ENCODE measurements at regions not wholly inside any gene's neighbourhood (a gene's known extent, or its start where the extent isn't known, plus 50 kb on each side); places are given as distances from the start of the nearest gene placed in this dataset.

DNA sequence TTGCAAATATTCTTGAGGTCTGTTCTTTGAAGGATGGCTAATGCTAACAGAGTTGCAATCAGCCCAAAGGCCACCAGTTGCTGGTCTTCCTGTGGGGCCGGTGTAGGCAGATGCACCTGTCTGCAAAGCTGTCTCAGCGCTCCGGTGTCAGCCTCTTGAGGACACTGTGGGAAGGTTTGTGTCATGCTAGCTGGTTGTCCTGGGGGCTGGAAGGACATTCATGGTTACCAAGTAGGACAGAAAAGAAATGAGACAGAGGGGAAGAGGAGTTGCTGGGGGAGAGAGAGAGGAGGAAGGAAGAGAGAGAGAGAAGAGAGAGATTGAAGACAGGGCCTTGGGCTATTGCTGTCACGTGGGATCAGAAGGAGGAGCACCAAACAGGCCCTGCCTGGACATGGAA lies 639.6 kb upstream of the HS6ST1 start:
- DNase-seq = no peak

DNA sequence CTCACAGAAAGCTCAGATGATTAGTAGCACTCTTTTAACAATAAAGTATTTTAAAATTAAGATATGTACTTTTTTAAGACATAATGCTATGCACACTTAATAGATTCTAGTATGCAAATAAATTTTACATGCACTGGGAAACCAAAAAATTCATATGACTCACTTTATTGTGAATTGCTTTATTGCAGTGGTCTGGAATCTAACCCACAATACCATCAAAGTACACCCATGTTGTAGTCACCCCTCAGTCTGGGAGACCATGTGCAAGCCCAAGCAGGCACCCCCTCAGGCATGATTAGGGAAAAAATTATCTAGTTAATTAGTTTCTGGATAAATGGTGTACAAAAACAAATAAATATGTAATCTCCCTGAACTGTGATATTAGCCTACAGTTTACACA lies 649.0 kb upstream of the HS6ST1 start:
- DNase-seq = no peak

DNA sequence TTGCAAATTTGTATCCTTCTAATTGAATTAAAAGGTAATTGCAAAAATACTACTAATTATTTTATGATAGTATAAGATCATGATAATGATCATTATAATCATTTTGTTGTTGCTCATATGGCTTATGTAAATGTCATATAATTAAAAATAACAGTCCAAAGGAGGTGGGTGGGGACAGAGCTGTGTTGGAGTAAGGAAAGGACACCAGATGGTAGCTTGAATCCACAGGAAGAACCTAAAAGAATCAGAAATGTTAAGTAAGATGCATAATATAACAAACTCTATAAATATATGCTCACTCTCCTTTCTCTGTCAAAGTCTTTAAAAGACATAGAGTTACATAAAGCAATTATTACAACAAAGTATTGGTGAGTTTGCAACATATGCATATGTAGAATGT lies 650.7 kb upstream of the HS6ST1 start:
- no peak for DNase-seq

DNA sequence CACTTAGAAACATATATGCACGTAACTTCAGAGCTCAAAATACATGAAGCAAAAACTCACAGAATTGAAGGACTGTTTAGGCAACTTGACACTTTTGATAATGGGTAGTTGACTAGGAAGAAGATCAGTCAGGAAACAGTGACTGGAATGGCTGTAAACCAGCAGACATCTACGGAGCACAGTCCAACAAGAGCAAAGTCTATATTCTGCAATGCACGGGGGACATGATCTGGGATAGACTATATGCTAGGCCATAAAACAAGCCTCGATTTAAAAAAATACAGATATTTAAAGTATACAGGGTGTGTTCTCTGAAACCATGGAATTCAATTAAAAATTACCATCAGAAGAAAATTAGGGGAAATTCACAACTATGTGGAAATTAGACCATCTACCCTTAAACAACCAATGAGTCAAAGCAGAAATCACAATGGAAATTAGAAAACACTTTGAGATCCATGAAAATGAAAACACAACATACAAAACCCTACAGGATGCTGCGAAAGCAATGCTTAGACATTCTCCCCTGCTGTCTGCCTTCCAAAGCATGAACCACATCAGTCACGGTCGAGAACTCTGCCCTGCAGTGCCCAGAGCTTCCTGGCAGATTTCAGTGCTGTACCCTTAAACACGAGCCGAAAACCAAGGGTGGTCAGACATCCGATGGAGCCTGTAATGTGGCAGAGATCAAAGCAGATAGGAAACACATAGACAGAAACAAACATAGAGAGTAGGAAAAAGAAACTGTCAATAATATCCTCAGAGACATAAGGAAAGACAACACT lies 651.9 kb upstream of the HS6ST1 start:
- DNase-seq = no peak

- DNase-seq = no peak
Observed at GRCh38 chr2:128973566-128973965, 654.9 kb upstream of the HS6ST1 start.

GRCh38 chr2:128978212-128978611 lies 659.5 kb upstream of the HS6ST1 start:
- DNase-seq = no peak

GRCh38 chr2:128979182-128979581 lies 660.5 kb upstream of the HS6ST1 start:
- DNase-seq = no peak

- no peak for DNase-seq
Observed at GRCh38 chr2:128980475-128980874, 661.8 kb upstream of the HS6ST1 start.

DNA sequence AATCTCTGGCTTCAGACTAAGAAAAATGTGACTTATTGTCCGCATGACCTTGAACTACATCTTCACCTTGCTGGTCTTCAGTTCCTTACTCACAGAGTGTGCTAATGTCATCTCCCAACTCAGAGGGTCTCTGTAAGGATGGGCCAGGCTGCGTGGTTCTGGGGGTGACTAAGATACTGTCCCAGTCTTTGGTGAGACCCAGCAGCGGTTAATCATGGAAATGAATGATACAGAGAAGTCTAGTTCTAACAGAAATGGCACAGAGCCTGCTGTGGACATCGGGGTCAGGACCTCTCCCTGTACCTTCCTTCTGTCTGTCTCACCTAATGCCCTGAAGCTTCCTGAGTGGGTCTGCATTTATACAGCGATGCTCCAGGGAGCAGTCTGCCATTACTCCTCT lies 662.7 kb upstream of the HS6ST1 start:
- DNase-seq = no peak

DNA sequence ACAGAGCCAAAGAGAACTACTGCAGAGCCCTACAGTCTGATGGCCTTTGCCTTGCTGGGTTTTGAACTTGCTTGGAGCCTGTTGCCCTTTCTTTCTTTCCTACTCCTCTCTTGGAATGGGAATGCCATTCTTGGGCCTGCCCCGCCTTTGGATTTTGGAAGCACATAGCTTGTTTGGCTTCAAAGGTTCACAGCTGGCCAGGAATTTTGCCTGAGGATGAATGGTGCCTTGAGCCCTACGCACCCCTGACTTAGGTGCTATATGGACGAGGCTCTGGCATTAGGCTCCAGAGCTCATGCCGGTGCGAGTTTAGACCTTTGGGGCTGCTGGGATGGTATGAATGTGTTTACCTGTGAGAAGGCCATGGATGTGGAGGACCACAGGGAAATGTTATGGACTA lies 663.3 kb upstream of the HS6ST1 start:
- DNase-seq = no peak

- DNase-seq = no peak
Observed at GRCh38 chr2:128982670-128983069, 664.0 kb upstream of the HS6ST1 start.

DNA sequence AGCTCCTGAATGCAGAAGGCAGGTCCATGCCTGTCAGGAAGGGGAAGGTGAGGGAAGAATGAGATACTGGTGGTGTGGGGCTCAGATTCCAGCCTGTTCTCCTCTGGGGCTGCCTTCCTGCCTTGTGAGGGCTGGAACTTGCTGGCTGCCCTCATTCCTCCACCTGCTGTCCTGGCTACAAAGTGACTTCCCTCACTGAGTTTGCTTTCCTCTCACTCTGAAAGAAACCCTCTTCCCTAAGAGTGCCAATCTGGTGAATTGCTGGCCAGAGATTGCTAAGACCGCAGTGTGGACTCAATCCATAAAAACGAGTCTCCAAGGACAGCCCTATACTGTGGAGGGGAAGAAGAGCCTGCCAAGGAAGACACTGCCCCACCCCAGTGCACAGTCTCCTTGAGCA lies 664.4 kb upstream of the HS6ST1 start:
- DNase-seq = no peak

DNA sequence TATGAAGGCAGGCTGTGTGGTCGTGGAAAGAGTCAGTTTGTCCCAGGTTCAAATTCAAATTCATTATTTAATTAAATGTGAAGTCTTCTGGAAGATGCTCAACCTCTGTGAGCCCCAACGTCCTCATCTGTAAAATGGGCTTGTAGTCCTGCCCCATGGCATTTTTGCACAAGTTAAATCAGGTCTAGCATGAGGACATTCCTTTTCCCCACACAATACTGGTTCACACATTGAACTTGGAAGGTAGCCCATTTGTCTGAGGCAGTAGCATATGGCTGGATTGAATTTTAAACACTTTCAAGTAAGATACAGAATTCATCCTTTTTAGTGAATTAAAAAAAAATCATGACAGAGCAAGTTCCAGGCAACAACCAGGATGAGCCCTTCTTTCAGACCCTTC lies 665.4 kb upstream of the HS6ST1 start:
- DNase-seq = no peak

DNA sequence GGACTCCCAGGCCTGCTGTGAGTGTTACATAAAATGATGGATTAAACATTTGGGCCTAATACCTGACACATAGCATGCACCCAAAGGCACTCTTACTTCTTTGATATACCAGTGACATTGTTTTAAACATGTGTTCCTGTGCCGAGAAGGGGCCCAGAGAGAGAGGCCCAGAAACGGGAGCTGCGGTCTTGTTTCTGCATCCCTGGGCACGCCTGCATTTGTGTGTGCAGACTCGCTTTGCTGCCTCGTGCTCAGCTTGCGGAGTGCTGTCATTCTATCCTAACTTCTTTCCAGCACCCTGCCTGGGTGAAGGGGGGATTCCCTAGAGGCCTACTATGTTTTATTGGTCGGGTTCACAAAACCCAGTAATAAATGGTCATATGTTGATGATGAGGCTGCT lies 666.2 kb upstream of the HS6ST1 start:
- DNase-seq = no peak

DNA sequence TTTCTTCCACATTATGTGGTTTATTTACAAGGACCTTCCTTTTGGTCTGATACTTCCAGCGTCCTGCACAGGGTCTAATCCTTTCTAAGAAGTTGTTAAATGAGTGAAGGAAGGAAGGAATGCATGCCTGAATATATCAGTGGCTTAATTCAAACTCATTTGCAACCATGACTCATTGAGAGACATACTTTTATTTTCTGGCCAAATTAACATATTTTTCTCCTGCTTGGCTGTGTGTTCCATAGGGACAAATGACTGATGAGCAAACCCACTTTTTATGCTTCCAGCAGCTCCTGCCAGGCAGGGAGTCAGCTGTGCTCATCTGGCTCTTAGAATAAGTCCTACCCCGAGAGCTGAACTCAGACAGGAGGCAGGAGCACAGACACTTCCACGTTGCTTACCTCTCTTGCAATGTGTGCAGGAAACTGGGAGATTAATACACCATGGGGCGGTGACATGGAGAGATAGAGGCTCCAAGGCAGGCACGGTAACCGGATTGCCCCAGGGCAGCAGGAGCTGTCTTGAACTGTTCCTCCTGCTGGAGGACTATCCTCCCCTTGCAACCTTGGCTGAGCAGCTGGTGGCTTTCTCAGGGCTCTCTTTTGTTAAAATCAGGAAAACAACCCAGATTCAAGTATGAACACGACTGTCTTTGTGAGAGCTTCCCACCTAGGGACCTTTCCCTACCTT lies 667.5 kb upstream of the HS6ST1 start:
- DNase-seq = no peak

GRCh38 chr2:128986867-128987268 lies 668.2 kb upstream of the HS6ST1 start:
- DNase-seq = no peak

- no peak for DNase-seq
Observed at GRCh38 chr2:128988326-128988725, 669.7 kb upstream of the HS6ST1 start.

DNA sequence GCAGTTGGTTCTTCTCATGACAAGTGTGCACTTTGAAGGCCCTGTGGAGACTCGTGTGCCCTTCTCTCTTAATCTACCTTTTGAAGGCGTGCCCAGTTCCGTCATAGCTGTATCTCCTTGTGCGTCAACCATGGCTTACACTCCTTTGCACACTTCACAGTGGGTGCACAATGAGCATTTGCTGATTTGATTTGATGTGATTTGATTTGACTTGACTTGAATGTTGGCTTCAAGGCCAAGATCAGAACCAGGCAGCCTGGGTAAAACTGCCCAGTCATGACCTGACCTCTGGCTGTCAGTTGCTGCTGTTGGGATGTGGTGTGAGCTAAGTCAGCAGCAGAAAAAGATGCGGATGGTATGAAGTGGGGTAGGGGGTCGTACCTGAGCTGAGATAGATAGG lies 670.3 kb upstream of the HS6ST1 start:
- DNase-seq = no peak

DNA sequence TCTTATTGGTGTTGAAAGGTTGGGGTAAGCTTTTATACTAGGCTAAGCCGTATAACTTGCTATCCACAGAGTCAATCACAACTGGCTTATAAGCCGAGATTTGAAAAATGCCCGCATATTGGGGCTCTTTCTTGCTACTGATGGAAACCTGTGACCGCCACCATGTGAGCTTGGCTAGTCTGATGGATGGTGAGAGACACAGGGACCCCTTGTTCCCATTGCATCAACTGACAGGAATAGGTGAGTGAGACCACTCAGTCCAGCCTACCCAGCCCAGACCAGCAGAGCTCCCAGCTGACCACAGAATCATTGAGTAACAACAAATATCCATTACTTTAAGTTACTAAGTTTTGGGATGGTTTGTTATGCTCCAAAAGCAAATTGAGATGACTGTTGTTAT lies 676.4 kb upstream of the HS6ST1 start:
- DNase-seq = no peak

GRCh38 chr2:128996078-128996477 lies 677.4 kb upstream of the HS6ST1 start:
- no peak for DNase-seq

GRCh38 chr2:128997166-128997866 lies 678.6 kb upstream of the HS6ST1 start:
- no peak for DNase-seq

- no peak for DNase-seq
Observed at GRCh38 chr2:129001926-129002325, 683.3 kb upstream of the HS6ST1 start.

GRCh38 chr2:129002751-129003150 lies 684.1 kb upstream of the HS6ST1 start:
- DNase-seq = no peak

DNA sequence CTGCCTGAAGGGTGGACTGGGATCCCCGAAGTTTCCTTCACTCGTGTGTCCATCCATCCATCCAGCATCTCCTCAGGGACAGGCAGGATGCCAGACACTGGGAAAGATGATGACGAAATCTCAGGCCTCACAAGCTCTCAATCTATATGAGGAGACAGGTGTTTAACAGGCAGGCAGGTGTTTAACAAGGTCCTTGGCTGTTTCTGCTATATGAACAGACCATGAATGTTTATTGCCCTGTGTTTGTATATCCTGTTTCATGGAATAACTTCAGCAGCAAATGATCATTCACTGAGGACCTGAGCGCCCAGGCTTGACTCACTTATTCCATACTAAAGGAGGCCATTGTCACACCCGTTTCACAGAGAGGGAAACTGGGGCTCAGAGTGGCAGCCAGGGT lies 685.8 kb upstream of the HS6ST1 start:
- no peak for DNase-seq
